ENCODE measurements at regions not wholly inside any gene's neighbourhood (a gene's known extent, or its start where the extent isn't known, plus 50 kb on each side); places are given as distances from the start of the nearest gene placed in this dataset.

DNA sequence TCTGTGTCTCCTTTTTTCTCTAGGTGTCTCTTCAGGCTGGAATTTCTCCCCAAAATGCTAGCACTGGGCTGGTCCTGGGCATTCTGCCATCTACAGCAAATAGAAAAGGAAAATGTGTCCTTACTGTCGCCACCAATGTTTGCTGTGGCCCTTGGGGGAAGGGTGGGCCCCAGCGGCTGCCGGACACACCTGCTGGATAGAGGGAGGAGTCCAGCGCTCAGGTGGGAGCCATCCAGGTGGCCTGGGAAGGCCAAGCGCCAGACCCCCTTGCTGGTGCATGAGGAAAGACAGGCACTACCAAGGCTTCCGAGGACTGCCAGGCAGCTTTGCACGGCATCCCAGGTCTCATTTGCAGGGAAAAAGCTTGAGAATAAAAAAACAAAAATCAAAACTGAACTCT is 147.7 kb upstream of the GATA6 start:
- H3K27ac ChIP-seq = no peak overlapping the region
- peaks cover 7% of the 10 kb centered on the region; the same call in 2 of the 3 replicates for H3K4me1 ChIP-seq
- WGBS (ENCODE audit: missing lambda C conversion rate) = 91% methylated on average over 5 of the region's 7 CpGs
- H3K4me3 ChIP-seq = no peak overlapping the region
- ChIA-PET CTCF (no interaction called here), POLR2A (no interaction called here)
- no peak for ATAC-seq
- no peak for DNase-seq (ENCODE audit: low read depth in 1 of 2, low spot score in 1 of 2)
- no peak overlapping the region for H3K4me2 ChIP-seq
- no peak for TF ChIP-seq HMGXB4 (CRISPR knock-in tag; IDR thresholded peaks at IDR 0.05; ENCODE audit: borderline replicate concordance)
- TF ChIP-seq HOXA7 (CRISPR knock-in tag; IDR thresholded peaks at IDR 0.05) = no peak
- TF ChIP-seq BCL3 (IDR thresholded peaks at IDR 0.05) = no peak
- TF ChIP-seq, protein P1, sequence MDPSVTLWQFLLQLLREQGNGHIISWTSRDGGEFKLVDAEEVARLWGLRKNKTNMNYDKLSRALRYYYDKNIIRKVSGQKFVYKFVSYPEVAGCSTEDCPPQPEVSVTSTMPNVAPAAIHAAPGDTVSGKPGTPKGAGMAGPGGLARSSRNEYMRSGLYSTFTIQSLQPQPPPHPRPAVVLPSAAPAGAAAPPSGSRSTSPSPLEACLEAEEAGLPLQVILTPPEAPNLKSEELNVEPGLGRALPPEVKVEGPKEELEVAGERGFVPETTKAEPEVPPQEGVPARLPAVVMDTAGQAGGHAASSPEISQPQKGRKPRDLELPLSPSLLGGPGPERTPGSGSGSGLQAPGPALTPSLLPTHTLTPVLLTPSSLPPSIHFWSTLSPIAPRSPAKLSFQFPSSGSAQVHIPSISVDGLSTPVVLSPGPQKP (IDR thresholded peaks at IDR 0.05; ENCODE audit: low read depth, low read length) = no peak
- TF ChIP-seq JUN (IDR thresholded peaks at IDR 0.05) = no peak
- no peak for TF ChIP-seq EHMT2 (IDR thresholded peaks at IDR 0.05; ENCODE audit: low read depth)
- no peak for TF ChIP-seq ZSCAN20 (CRISPR knock-in tag; IDR thresholded peaks at IDR 0.05)
- no peak for TF ChIP-seq FOXS1 (CRISPR knock-in tag; IDR thresholded peaks at IDR 0.05)
- no peak for TF ChIP-seq RAD21 (conservative IDR thresholded peaks at IDR 0.05 in 1 of 2, IDR thresholded peaks at IDR 0.05 in 1 of 2)
- no peak for TF ChIP-seq MAFK (IDR thresholded peaks at IDR 0.05; ENCODE audit: partially characterized antibody)
- no peak for TF ChIP-seq GATA3 (IDR thresholded peaks at IDR 0.05; ENCODE audit: borderline replicate concordance)
- TF ChIP-seq NFE2L2 (conservative IDR thresholded peaks at IDR 0.05; ENCODE audit: low read length) = no peak
- no peak for TF ChIP-seq KDM5A (IDR thresholded peaks at IDR 0.05)
- no peak for TF ChIP-seq JUNB (IDR thresholded peaks at IDR 0.05)
- H3K9me3 ChIP-seq = no peaks in the 10 kb centered on the region
- no peak for FAIRE-seq

DNA sequence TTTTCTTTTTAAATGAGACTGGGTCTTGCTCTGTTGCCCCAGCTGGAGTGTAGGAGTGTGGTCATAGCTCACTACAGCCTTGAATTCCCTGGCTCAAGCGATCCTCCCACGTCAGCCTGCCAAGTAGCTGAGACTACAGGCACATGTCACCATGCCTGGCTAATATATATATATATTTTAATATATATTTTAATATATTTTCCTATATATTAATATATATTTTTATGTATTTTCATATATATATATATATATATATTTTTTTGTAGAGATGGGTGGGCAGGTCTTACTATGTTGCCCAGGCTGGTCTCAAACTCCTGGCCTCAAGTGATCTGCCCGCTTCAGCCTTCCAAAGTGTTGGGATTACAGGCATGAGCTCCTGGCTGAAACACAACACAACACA is 144.5 kb upstream of the GATA6 start:
- Histone ChIP-seq H3K4me1 (peaks cover 7% of the 10 kb centered on the region; the same call in 2 of the 3 replicates), H3K4me3 (no peak overlapping the region), H3K9me3 (no peaks in the 10 kb centered on the region), H3K4me2 (no peak overlapping the region), H3K27ac (no peak overlapping the region)
- ChIA-PET CTCF (interaction anchor here (1.2 kb wide), 1 partner anchor 17 kb away, joined by 3 read pairs; no protein-coding TSS in a partner anchor), POLR2A (no interaction called here)
- TF ChIP-seq KDM5A (IDR thresholded peaks at IDR 0.05) (no peak), EHF (CRISPR knock-in tag; IDR thresholded peaks at IDR 0.05) (no peak), NR3C1 (IDR thresholded peaks at IDR 0.05) (no peak), TFCP2L1 (CRISPR knock-in tag; IDR thresholded peaks at IDR 0.05) (no peak)
- FAIRE-seq (no peak), DNase-seq (ENCODE audit: low read depth in 1 of 2, low spot score in 1 of 2) (no peak), ATAC-seq (no peak)
- WGBS (ENCODE audit: missing lambda C conversion rate) = 85% methylated on average over 3 of the region's 3 CpGs

DNA sequence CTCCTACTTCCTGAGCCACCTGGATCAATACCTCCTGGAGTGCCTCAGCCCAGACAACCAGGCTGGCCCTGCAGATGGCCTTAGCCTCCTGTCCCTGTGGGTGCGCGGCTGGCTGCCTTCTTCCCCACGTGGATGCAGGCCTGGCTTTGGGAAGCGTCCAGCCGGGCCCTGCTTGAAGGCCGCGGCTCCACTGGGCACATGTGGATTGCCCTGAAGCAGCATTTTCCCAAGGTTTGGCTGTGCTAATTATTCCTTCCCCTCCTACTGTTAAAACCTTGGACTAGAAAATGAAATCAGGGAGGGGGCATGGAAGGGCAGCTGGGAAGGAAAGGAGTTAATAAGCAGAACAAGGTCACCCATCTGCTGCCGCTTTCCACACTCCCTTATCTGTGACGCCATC is 143.0 kb upstream of the GATA6 start:
- no peaks in the 10 kb centered on the region for H3K9me3 ChIP-seq
- ATAC-seq (no peak), DNase-seq (ENCODE audit: low read depth in 1 of 2, low spot score in 1 of 2) (no peak), FAIRE-seq (no peak)
- H3K4me3 ChIP-seq = no peak overlapping the region
- CTCF ChIA-PET = no interaction called here
- POLR2A ChIA-PET = no interaction called here
- no peak for TF ChIP-seq SREBF2 (IDR thresholded peaks at IDR 0.05)
- no peak for TF ChIP-seq FOXS1 (CRISPR knock-in tag; IDR thresholded peaks at IDR 0.05)
- no peak for TF ChIP-seq KDM1A (IDR thresholded peaks at IDR 0.05; ENCODE audit: low read depth)
- TF ChIP-seq RCOR1 (IDR thresholded peaks at IDR 0.05; ENCODE audit: low read depth, low read length) = no peak
- H3K4me1 ChIP-seq = peaks cover under 1% of the 10 kb centered on the region; the same call in 2 of the 3 replicates
- H3K4me2 ChIP-seq = no peak overlapping the region
- no peak overlapping the region for H3K27ac ChIP-seq
- 93% methylated on average over 2 of the region's 9 CpGs for WGBS (ENCODE audit: missing lambda C conversion rate)

Data from A549 (cell line).